HG03280 (cell line): ENCODE measurements at regions not wholly inside any gene's neighbourhood (a gene's known extent, or its start where the extent isn't known, plus 50 kb on each side); places are given as distances from the start of the nearest gene placed in this dataset.
"Not testable (repeated sequence)": the region's sequence is repeated elsewhere in the genome, so short reads cannot be mapped to it uniquely, and the experiment has no call there.

Source experiments
- ATAC-seq: cut with Tn5 transposase; IDR thresholded peaks from one replicate; pipeline ENCODE4 v1.9.1; 2021; ENCODE audit warnings: mild to moderate bottlenecking, moderate library complexity; ENCODE audit not compliant: unreplicated experiment

DNA sequence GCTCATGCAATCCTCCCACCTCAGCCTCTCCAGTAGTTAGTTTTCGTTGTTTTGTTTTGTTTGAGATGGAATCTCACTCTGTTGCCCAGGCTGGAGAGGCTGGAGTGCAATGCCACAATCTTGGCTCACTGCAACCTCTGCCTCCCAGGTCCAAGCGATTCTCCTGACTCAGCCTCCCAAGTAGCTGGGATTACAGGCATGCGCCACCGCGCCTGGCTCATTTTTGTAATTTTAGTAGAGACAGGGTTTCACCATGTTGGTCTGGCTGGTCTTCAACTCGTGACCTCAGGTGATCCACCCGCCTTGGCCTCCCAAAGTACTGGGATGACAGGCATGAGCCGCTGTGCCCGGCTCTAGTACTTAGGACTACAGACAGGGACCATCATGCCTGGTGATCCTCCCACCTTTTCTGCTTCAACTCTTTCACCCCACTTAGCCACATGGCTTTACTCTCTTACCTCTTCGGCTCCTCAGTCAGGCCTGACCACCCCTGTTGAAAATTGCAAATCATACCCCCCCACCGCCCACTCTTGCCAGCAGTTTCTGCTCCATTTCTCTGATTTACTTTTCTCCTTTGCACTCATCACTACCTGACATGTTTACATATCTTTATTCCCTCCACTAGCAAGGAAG, 157.1 kb upstream of the GRK3 start:
- no peak for ATAC-seq

DNA sequence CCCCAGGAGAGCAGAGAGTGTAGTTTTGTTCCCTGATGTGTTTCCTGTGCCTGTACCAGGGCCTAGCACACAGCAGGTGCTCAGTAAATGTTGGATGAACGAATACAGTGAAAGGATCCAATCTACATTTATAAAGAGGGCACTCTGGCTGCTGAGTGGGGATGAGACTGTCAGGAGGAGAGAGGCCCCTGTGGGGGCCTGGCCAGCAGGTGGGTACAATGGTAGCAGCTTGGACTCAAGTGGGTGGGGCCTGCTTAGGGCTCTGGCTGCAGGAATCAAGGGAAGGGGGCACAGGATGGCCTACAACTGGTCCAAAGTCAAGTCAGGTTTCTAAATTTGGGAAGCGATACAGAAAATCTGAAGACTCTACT, 156.6 kb upstream of the GRK3 start:
- no peak for ATAC-seq

DNA sequence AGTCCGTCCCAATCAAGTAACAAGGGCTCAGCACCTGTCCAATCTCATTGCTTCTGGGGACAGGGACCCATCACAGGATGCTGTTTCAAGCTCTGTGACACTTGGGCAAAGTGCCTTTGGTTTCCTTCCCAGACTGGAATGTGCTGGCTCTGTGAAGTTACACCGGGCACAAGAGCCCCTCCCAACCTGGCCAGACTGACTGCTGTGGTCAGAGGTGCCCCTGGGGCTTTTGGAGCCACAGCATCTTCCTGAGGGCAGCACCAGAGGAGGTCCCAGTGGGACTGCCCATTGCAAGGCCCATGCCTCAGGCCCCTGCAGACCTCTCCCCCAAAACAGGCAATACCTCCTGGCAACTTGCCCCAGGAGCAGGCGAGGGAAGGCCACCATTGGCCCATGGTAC, 155.2 kb upstream of the GRK3 start:
- no peak for ATAC-seq

DNA sequence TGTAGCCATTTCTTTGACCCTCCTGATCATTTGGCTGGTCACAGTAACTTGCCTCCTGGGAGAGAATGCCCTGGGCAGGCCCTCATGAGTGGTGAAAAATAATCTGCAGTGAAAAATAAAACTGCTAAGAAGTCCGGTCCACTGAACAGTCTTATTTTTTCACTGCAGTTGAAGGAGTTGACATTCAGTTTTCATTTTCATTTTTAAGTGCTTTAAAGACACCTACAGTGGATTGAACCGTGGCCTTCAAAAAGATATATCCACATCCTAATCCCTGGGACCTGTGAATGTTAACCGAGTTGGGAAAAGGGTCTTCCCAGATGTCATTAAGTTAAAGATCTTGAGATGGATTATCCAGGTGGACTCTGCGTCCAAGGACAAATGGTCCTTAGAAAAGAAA, 153.6 kb upstream of the GRK3 start:
- no peak for ATAC-seq

DNA sequence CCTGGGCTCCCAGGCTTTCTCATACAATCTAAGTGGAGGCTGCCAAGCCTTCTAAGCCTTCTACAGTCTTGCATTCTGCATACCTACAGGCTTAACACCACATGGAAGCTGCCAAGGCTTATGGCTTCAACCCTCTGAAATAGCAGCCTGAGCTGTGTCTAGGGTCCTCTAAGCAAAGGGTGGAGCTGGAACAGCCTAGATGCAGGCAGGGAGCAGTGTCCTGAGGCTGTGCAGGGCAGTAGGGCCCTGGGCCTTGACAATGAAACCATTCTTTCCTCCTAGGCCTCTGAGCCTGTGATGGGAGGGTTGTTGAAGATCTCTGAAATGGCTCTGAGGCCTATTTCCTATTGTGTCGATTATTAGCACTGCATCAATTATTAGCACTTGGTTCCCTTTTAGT, 150.9 kb upstream of the GRK3 start:
- no peak for ATAC-seq

DNA sequence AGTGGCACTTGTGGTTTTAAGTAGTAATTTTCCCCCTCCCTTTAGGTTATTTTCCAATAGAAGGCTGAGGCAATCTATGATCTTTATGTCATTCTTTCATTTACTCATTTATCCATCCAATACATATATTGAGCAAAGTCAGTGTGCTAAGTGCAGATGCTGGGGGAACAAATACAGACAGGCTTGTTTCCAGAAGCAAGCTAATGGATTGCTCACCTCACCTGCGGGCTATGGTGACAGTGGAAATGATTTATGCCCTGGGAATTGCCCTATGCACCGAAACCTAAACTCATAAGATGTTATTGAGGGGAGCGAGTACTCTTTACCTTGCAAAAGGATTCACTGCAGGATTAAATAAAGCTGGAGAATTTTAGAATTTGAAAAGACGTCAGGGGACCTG, 148.7 kb upstream of the GRK3 start:
- ATAC-seq, result not testable (repeated sequence)

DNA sequence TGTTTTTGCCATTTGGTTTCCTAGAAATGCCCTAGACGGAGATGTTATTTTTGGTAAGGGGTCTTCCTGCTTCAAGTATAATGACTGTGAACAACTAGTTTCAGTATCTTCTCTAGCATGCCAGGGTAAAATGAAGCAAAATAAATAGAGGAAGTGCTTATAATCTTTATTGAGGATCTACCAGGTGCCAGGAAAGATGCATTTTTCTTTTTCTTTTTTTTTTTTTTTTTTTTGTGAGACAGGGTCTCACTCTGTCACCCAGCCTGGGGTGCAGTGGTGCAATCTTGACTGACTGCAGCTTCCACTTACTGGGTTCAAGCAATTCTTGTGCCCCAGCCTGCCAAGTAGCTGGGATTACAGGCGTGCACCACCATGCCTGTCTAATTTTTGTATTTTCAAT, 146.6 kb upstream of the GRK3 start:
- not testable (repeated sequence) for ATAC-seq

DNA sequence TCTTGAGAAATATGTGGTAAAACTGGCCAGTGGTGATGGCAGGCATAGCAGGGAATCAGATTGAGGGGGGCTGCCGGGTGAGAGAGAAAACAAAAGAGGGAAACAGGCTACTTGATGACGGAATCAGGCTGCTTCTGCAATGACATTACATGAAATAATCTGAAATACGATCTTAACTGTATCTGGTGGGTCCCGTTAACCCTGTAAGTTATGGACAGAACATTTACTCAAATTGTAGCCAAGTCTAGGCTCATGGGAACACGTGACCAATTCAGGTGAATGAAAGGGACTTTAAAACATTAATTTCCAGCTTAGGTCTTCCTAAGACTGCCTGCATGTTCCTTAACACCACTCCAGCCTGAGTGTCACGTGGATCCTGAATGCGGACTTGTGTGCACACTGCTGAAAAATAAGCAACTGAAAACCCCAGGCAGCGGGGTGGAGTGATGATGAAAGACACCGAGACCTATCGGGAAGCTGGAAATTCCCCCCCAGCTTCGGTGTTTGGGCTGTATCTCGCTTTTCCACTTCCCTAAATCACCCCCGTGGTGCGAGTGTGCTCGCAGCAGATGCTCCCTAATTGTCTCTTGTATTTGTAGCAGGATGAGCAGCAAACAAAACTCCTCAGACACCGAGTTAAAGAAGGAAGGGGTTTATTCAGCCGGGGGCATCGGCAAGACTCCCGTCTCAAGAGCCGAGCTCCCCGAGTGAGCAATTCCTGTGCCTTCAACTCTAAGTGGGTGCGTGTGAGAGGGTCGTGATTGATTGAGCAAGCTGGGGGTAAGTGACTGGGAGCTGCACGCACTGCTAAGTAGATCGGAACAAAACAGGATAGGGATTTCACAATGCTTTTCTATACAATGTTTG, 145.0 kb upstream of the GRK3 start:
- ATAC-seq, result no peak

DNA sequence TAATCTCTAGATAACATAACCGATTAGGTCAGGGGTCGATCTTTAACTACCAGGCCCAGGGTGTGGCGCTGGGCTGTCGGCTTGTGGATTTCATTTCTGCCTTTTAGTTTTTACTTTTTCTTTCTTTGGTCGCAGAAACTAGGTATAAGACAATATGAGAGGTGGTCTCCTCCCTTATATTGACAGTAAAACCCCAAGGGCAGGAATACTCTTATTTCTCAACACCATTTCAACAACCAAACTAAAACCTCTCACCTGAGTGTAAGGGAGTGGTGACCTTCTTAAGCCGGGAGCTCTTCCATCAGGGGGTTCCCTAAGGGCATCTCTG, 144.4 kb upstream of the GRK3 start:
- ATAC-seq, result not testable (repeated sequence)

DNA sequence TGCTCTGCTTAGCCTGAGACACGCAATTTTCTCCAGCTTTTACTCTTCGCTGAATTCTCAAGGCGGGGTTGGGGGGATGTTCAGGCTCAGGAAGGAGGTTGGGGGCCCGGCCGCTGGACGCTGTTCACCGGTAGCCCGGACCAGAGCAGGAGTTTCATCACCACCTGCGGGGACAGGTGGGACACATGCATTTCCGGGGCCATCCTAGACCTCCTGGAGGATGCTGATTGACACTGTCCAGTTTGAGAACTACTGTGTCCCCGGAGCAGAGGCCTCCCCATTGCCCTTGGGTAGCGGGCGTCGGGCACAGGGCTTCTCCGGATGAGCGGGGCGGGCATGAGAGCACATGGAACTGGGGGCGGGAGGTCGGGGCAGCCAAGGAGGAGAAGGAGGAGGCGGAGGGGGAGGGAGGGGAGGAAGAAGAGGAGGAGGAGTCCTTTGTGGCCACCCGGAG, 144.0 kb upstream of the GRK3 start:
- ATAC-seq, result no peak

DNA sequence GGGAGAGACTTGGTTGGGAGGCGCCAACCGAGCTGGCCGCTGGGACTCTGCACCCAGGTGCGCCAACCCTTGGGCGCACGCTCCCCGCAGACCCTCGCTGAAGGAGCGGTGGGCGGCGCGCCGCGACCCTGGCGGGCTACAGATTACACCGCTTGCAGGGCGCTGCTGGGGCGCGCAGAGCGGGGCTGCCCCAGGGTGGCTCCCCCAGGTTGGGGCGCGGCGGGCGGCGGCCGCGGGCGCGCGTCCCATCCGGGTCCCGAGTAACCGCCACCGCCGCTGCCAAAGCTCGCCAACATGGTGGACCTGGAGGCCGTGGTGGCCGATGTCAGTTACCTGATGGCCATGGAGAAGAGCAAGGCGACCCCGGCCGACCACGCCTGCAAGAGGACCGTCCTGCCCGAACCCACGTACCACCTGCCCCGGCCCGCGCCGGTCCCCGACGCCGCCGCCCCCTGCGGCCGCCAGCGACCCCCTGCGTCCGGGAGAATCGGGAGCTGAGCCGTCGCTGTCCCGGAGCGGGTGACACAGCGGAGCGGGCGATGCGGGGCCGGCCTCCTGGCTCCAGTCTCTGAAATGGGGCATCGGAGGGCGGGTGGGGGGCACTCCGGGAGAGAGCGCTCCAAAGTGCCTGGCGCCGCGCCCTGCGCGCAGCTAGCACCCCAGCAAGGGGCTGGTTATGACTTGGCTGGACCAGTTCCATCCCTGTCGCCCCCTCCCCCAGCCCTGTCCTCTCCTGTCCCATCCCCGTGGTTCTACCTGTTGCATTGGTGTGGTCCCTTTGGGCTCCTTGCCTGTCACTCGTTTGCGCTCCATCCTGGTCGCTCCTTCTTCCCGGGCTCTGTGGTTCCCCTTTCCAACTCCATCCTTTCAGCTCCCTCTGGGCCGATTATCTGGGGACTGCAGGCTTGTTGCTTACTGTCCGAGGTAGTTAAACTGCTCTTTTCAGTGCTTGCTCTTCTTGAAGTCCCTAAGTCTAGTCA, 143.3 kb upstream of the GRK3 start:
- no peak for ATAC-seq

DNA sequence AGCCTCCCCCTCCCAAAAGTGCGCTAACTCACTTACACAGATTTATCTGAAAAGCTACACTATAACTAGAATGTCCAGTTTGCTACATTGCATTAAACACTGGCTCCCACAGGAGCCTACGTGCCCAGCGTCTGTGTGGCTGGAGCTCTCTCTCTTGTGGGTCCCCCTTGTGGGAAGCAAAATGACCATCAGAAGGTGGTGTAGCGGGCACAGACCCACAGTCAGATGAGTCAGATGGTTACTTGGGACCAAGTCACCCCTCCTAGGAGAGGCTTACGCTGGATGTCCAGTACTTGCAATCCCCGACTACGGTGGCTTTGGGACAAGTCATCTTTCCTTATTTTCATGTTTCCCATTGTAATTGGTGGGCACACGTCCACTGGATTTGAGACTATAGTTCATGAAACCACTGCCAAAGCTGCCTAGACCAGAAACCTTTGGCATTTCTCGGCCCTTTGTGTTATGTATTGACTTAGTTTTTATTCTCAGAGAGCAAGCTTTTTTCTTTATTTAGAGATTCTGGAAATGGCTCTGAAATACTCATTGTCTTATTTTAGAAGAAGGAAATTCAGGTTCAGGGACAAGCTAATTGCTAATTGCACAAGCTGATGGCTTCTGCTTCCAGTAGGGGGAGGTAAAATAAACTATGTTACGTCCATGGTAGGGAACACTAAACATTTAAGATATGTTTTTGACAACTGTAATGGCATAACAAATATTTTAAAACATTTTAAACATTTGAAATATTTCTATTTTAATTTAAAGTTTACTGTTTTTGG, 137.8 kb upstream of the GRK3 start:
- not testable (repeated sequence) for ATAC-seq

DNA sequence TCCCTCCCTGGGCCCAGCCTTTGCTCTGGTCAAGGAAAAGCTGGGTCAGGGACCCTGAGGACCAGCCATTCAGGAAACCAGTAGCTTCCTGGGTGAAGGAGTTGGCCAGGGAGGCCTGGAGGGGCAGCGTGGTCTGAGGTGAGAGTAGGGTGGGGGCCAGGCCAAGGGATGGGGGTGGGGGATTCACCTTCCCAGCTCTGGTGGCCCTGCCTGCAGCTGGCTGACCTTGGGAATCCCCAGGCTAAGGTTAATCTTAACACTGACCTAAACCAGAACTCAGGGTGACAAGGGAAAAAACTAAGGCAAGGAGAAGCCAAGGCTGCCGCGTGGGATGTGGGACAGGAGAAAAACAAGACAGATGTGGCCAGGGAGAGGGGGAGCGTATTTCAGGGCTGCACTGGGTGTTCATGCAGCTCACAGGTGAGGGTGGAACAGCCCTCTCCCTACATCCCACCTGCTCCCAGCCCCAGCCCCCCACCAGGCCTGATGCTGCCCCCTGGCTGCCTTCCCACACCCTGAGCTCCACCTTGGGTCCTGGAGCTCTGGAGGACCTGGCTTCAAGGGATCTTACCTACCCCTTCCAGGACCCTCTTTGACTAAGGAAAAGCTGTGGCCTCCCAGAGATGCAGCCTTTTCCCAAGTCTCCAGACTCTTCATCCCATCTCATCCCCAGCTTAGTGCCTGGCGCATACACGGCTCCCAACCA, 132.7 kb upstream of the GRK3 start:
- ATAC-seq, result not testable (repeated sequence)

DNA sequence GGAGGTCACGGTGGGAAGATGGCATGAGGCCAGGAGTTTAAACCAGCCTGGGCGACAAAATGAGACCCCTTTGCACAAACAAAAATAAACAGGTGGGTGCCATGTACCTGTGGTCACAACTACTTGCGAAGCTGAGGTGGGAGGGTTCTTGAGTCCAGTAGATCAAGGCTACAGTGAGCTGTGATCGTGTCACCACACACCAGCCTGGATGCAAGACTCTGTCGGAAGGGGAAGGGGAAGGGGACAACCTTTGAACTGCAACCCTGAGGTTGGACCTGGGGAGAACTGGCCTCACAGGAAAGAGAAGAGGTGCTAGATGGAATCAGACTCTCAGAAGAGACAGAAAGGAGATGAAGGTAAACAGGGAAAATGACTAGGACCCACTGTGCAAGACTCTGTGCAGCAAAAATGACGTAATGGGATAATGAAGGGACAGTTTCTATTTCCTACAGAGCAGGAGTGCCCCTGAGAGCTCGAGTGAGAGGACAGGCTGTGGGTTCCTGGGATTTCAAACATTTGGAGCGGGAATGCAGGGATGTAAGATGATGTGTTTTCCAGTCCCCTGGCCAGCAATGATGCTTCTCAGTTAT, 131.0 kb upstream of the GRK3 start:
- ATAC-seq, result not testable (repeated sequence)

DNA sequence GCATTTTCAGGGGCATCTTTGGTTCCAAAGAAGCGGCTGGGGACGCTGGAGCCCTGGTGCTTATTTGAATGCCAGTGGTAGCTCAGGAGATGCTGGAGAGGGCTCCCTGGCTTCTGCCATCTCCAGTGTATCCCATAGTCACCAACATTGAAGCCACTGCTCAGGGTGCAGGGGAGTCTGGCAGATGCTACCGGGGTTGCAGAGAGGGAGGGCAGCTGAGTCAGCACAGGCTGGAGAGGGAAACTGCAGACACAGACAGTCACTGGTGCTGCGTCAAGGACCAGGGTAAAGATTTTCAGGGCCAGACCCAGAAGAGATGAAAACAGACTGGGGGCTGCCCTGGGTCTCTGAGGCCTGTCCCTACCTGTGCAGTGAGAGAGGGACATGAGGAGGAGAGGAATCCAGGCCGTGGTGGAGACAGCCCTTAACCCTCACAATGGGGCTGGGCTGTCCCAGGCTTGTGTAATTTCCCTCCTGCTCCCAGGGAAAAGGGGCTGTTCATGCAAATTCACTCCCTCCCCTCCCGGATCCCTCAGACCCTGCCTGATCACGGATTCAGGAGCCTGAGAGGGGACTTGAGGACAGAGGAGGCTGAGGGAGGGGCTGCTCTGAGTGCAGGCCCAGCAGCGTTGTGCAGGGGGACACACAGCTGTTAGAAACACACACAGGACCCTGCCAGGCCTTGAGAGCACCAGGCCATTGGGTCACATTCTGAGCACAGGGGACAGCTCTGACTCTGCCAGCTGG, 126.9 kb upstream of the GRK3 start:
- ATAC-seq, result no peak

DNA sequence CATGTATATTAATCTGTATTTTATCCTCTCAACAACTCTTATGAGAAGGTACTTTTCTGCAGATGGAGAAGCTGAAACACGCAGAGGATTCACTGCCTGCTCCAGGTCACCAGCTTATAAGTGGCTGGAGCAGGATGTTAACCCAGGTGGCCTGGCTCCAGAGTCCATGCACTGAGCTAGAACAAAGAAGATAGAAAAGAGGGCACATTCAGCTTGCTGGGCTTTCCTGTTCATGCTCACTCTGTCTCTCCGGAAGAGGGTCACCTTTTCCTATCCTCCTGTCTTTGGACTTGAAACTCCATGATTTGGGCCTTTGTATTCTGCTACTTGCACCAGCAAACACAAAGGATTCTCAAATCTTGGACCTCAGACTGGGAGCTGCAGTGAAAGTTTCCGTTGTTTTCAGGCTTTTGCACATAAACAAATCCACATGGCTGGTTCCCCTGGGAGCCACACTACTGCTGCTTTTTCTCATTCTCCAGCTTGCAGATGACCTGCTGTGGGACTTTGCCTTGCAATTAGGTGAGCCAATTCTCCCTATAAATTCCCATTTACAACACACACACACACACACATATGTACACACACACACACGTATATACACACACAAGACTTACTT, 117.3 kb upstream of the GRK3 start:
- ATAC-seq, result no peak

DNA sequence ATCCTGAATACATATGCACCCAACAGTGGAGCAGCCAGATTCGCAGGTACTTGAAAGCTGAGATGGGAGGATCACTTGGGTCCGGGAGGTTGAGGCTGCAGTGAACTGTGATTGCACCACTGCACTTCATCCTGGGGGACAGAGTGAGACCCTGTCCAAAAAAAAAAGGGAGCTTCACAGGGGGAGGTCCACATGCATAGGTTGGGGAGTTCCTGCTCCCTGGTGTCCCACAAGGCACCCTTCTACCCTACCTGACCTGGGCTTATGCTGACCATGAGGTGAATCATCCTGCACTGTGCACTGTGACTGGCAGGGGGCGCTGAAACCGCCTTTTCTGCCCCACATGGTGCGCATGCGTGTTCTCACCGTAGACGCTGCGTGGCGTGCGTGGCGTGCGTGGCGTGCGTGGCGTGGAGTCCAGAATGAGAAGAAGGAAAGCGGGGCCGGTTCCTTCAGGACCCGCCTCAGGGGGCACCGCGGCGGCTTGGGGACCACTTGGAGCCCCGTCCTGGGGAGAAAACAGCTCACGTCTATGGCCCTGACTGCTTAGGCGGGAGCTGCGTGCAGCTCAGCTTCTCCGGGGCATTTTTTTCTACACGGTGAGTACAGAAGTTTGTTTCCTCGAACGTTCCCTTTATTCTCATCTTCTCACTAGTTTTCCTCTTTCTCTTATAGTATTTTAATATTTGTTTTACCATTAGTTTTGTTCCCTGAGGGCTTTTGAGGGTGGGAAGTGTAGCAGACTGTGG, 116.6 kb upstream of the GRK3 start:
- peak; percentile 88 for ATAC-seq
